ENCODE measurements at regions not wholly inside any gene's neighbourhood (a gene's known extent, or its start where the extent isn't known, plus 50 kb on each side); places are given as distances from the start of the nearest gene placed in this dataset.

GRCh38 chr13:90416519-90416918 lies 931.0 kb upstream of the MIR17HG start:
- Mint-ChIP-seq H3K27ac (ENCODE audit: unreplicated experiment) (no peak overlapping the region), H3K4me3 (no peak overlapping the region), H3K36me3 (ENCODE audit: low read depth) (no peaks in the 10 kb centered on the region), H3K4me1 (peaks cover 8% of the 10 kb centered on the region), H3K9me3 (peaks cover 8% of the 10 kb centered on the region), H3K27me3 (ENCODE audit: low read depth) (no peaks in the 10 kb centered on the region)
- no peak for DNase-seq (ENCODE audit: low read depth, low spot score)
- no peak for TF ChIP-seq CTCF (conservative IDR thresholded peaks at IDR 0.05)

- H3K27ac Mint-ChIP-seq (ENCODE audit: unreplicated experiment), result no peak overlapping the region
- H3K4me3 Mint-ChIP-seq, result no peak overlapping the region
- peaks cover 8% of the 10 kb centered on the region for H3K9me3 Mint-ChIP-seq
- peaks cover 8% of the 10 kb centered on the region for H3K4me1 Mint-ChIP-seq
- no peaks in the 10 kb centered on the region for H3K36me3 Mint-ChIP-seq (ENCODE audit: low read depth)
- H3K27me3 Mint-ChIP-seq (ENCODE audit: low read depth), result no peaks in the 10 kb centered on the region
- no peak for TF ChIP-seq CTCF (conservative IDR thresholded peaks at IDR 0.05)
- DNase-seq (ENCODE audit: low read depth, low spot score), result no peak
Observed at GRCh38 chr13:90416938-90417337, 930.5 kb upstream of the MIR17HG start.

DNA sequence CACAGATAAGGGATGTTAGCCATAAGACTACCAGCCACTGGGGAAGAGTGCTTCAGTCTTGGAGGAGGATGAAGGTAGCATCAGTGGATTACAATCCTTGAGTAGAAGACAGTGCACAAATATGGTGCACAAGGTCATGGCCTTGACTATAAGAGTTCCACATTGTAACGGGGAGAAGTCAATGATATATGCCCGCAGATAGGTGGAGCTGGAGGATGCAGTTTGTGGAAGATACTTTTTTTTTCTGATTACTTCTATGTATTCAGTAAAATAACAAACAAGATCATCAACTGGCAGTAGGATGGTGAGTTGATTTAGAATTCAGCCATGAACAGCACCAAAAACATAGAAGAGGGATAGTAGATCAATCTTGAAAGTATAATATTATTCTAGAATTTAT lies 926.8 kb upstream of the MIR17HG start:
- Mint-ChIP-seq H3K9me3 (peaks cover 8% of the 10 kb centered on the region), H3K4me1 (peaks cover 4% of the 10 kb centered on the region), H3K4me3 (no peak overlapping the region), H3K27ac (ENCODE audit: unreplicated experiment) (no peak overlapping the region), H3K36me3 (ENCODE audit: low read depth) (no peaks in the 10 kb centered on the region), H3K27me3 (ENCODE audit: low read depth) (no peaks in the 10 kb centered on the region)
- TF ChIP-seq CTCF (conservative IDR thresholded peaks at IDR 0.05), result no peak
- DNase-seq (ENCODE audit: low read depth, low spot score), result no peak

- Mint-ChIP-seq H3K4me3 (no peak overlapping the region), H3K4me1 (no peaks in the 10 kb centered on the region), H3K36me3 (ENCODE audit: low read depth) (no peaks in the 10 kb centered on the region), H3K27ac (ENCODE audit: unreplicated experiment) (peak overlapping the region; percentile 43), H3K9me3 (no peaks in the 10 kb centered on the region), H3K27me3 (ENCODE audit: low read depth) (no peaks in the 10 kb centered on the region)
- no peak for TF ChIP-seq CTCF (conservative IDR thresholded peaks at IDR 0.05)
- no peak for DNase-seq (ENCODE audit: low read depth, low spot score)
Observed at GRCh38 chr13:90427322-90428272, 919.9 kb upstream of the MIR17HG start.

DNA sequence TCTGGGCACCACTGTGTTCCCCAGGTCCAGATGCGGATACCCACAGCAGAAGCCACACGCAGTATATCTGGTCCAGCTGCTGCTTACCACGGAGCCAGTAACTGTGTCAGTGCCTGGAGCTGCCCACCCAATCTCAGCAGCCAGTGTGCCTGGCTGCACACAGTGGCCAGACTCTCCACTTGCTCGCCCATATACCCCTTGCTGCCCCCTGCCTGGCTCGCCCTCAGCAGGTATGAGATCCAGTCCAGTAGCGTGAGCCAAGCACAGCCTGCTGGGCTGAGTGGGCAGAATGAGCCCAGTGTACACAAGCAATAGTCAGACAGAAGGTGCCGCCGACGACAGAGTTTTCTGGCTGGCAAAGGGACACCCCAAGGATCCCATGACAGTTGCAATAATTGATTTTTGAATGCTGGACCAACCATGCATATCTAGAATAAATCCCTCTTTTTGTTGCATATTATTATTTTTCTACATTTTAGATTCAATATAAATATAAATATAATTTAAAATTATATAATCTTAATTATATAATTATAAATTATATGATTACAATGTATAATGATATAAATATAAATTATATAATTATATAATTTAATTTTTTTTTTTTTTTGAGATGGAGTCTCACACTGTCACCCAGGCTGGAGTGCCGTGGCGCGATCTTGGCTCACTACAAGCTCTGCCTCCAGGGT lies 918.8 kb upstream of the MIR17HG start:
- Mint-ChIP-seq H3K27ac (ENCODE audit: unreplicated experiment) (no peak overlapping the region), H3K4me1 (no peaks in the 10 kb centered on the region), H3K4me3 (no peak overlapping the region), H3K27me3 (ENCODE audit: low read depth) (no peaks in the 10 kb centered on the region), H3K9me3 (no peaks in the 10 kb centered on the region), H3K36me3 (ENCODE audit: low read depth) (no peaks in the 10 kb centered on the region)
- no peak for TF ChIP-seq CTCF (conservative IDR thresholded peaks at IDR 0.05)
- no peak for DNase-seq (ENCODE audit: low read depth, low spot score)
